ENCODE measurements at regions not wholly inside any gene's neighbourhood (a gene's known extent, or its start where the extent isn't known, plus 50 kb on each side); places are given as distances from the start of the nearest gene placed in this dataset.

- no peak for DNase-seq
Observed at GRCh38 chr3:76855451-76855850, 184.4 kb upstream of the ROBO2 start.

- no peak for DNase-seq
Observed at GRCh38 chr3:76859596-76859995, 180.3 kb upstream of the ROBO2 start.

GRCh38 chr3:76864355-76864754, 175.5 kb upstream of the ROBO2 start:
- DNase-seq, result no peak

DNA sequence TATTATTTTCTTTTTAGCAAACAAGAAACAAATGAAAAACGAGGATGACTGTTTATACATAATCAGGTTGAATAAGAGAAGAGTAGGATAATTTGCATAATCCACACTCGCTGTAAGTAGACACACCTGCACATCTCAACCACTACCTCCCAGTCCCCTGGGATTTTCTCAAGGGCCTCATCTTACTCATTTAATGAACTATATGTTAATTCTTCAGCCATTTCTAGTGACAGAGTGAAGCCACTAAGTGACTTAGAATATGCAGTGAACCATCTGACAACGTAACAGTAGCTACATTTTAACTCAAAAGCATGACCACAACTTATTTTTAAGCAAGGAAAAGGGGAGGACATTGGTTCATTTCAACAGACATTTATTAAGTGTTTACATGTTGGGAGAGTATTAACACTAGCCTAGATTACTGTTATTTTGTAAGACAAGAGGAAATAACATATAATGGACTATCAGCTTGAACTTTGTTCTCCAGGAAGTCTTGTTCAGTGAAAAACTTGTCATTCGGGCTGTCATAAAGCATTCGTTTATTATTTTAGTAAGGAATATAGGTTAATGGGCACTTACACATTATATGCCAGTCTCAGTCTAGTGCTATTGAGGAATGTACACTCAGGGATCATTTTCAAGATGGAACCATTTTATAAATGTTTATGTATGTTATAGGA, 173.0 kb upstream of the ROBO2 start:
- no peak for DNase-seq

GRCh38 chr3:76869726-76870384, 170.0 kb upstream of the ROBO2 start:
- no peak for DNase-seq

DNA sequence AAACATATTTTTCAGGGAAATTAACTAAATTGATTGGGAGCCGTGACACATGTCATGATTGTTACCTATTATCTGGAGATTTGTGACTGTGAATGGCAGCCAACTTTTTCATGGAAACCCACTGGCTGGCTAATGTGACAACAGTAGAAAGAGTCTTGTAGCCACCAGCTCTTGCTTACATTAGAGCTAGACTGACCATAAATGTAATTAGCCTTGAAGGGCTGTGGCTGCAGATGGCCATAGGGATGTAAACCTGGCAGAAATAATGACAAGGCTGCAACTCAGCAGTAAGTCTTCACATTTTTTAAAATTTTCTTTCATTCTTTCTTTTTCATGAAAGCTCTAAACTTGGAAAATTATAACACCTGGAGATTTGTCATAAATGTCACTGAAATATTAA, 168.2 kb upstream of the ROBO2 start:
- no peak for DNase-seq

DNA sequence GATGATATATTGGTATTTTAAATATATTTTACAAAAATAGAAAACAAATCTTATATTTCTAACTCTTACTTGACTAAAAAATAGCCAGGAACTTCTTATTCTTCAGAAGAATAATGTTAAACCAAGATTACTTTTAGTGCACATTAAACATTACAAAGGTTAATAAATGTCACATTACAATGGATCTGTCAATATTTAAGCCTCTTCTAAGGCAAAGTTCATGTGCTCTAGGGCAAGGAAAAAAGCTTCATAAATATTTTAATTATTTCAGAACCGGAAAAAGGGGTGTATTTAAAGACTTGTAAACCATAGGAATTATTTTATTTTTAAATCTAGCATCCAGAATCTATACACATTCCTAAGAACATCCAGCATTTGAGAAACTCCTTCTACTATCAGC, 166.9 kb upstream of the ROBO2 start:
- no peak for DNase-seq

DNA sequence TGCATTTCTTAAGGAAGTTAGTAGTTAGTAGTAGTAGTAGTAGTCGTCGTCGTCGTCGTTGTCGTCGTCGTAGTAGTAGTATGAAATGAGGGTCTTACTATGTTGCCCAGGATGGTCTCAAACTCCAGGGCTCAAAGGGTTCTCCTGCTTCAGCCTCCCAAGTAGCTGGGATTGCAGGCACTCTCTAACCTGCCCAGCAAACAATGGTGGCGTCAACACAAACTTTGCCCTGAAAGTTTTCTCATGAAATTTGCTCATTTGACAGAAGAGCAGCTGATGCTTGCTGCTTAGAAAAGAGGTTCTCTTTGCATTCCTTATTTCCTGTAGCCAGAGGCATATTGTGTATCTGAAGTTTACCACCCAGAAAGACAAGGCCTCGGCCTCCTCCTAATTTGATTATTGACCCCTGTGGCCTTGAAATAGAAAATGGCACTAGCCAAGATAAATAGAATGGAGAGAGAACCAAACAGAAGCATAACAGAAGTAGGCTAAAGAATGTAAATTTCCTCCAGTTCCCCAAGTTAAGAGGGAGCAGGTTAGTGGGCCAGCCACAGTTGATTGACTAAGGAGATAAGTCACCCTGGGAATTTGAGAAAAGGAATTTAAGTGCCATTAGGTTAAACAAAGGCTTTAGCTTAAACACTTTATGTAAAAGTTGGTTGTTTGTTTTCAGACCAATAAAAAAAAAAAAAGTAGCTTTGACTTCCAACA, 166.2 kb upstream of the ROBO2 start:
- no peak for DNase-seq

GRCh38 chr3:76879959-76880358, 159.9 kb upstream of the ROBO2 start:
- no peak for DNase-seq

DNA sequence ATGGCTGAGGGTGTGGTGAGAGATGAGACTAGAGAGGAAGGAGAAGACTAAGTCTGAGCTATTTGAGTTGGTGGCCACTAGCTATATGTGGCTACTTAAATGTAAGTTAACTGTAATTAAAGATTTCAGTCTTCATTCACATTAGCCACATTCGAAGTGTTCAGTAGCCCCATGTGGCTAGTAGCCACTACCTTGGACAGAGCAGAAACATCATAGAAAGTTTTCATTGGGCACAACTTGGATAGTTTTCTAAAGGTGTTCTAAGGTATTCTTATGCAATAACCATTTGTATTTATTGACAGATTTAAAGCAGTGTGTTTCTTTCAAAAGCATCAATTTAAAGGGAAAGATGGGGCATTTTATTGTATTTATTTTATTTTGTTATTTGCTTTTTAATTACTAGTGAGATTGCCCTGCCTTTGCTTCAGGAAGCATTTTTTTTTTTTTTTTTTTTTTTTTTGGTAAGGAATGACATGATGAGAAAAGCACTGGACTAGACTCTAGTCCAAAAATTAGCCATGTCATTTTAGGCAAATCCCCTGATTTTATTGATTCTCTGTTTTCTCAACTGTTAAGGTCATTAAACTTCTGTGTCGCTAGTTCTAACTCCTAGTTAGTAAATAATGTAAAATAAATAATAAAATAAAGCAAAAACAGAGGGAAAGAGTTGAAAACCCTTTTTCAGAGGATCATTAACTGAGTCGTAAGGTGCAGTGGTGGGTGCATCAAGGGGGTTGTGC, 153.0 kb upstream of the ROBO2 start:
- no peak for DNase-seq

DNA sequence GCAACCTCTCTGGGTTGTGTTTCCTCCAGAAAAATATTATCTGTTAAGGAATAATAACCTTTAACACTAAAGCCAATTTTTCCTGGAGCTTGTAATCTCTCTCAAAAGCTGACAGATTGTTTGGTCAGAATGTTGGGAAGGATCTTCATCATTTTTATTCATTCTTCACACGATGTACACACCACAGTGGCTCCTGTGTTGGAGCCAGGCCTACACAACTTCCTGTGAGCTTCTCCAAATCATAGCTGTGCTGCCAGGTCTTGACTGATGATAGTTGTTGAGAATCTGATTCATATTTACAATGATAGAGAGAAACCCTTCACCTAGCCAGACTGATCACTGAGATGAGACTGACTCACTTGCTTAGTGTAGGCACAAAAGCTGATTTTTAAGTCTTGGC, 151.0 kb upstream of the ROBO2 start:
- DNase-seq, result no peak

DNA sequence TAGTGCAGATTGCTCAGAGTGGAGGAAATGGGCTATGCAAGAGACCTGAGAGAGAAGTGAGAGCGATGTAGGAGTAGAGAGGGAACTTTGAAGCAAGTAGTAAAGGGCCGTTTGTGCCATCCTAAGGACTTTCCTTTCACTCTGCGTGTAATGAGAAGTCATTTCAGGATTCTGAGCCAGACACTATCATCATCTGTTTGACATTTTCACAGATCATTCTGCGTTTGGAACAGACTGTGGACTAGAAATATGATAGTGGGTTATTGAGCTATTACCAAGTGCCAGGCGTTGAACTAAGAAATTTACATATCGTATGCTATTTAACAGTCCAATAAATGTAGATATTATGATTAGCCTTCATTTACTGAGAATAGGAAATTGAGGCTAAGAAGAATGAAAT, 150.0 kb upstream of the ROBO2 start:
- DNase-seq, result no peak

GRCh38 chr3:76897076-76897475, 142.8 kb upstream of the ROBO2 start:
- DNase-seq, result no peak

GRCh38 chr3:76900596-76900995, 139.3 kb upstream of the ROBO2 start:
- no peak for DNase-seq

DNA sequence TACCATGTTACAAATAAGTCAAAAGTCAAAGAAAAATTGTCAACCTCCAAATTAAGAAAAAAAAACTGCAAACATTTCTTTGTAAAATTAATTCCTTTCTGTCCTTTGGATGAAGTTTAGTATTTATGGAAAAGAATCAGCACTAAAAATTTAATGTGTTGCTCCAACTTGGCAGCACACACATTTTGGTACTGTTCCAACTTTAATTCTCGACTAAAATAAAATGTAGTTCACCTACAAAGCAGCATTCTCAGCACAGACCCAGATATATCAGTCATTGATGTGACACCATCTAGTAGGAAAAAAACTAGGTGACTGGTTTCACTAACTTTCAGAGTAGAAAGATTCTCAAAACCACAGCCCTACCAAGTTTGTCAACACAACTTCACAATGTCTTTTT, 131.7 kb upstream of the ROBO2 start:
- no peak for DNase-seq

GRCh38 chr3:76912841-76913383, 127.0 kb upstream of the ROBO2 start:
- no peak for DNase-seq

- no peak for DNase-seq
Observed at GRCh38 chr3:76917436-76917835, 122.5 kb upstream of the ROBO2 start.

DNA sequence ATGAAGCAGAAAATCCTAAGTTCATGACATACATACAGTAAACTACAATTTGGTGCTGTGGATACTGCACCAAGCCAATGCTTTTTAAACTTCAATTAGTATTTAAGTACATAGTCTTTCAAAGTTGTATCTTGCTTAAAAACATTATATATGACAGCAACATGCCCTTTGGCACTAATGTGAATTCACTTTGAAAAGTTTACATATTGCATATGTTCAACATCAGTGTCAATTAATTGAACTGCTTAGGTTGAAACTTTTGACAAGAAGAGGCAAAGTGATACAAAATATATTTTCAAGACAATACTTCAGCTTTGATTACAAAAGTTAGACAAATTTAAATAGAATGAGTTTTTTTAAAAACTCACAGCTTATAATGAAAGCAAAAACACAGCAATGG, 119.4 kb upstream of the ROBO2 start:
- DNase-seq, result no peak

DNA sequence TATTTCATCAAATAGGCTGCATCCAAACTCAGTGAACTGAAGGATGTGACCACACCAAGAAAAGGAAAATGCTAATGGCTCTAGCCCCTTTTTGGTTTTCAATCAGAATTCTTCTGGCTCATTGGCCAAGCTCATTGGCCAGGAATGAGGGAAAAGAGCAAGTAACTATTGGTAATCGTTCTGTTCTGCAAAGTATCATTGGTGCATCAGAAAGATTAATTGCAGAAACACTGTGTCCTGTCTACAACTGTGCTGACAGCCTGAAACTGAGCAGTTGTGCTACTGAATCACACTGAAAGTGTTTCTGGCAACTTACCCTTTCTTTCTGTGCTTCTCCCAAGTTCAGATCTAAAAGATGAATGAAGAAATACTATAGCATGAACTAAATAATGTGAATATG, 116.4 kb upstream of the ROBO2 start:
- DNase-seq, result no peak

- DNase-seq, result no peak
Observed at GRCh38 chr3:76930712-76931111, 109.2 kb upstream of the ROBO2 start.

- DNase-seq, result no peak
Observed at GRCh38 chr3:76933245-76933644, 106.7 kb upstream of the ROBO2 start.

- no peak for DNase-seq
Observed at GRCh38 chr3:76938962-76939361, 100.9 kb upstream of the ROBO2 start.

DNA sequence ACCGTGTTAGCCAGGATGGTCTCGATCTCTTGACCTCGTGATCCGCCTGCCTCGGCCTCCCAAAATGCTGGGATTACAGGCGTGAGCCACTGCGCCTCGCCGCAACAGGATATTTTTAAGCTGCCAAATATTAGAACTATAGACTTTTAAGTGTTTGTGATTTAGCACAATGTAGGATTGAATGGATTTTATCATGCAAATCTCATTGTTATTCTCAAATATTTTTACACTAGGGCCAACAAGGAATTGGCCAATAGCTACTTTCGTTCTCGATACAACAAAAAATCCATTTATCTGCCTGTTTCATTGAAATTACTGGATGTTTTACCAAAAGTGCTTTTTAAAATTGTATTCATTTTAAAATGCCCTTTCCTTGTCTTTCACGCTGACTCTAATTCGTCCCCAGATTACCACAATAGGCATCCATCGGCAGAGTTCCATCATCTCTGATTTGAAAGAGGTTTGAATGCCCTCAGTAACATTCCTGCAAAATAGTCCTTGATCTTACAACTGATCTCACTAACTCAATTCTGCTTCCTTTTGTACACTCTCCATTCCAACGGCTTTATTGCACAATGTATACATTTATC, 99.6 kb upstream of the ROBO2 start:
- DNase-seq, result no peak

Data from inflammatory macrophage treated with lipopolysaccharide for 1 hour (primary cell).